ENCODE measurements at regions not wholly inside any gene's neighbourhood (a gene's known extent, or its start where the extent isn't known, plus 50 kb on each side); places are given as distances from the start of the nearest gene placed in this dataset.

- TF ChIP-seq EZH2phosphoT487 (IDR thresholded peaks at IDR 0.05) (no peak), CTCF (IDR thresholded peaks at IDR 0.05) (no peak)
Measured at GRCh38 chr1:232150770-232151548, 479.0 kb downstream of the SIPA1L2 start.
